BE2C (cell line): ENCODE measurements at regions not wholly inside any gene's neighbourhood (a gene's known extent, or its start where the extent isn't known, plus 50 kb on each side); places are given as distances from the start of the nearest gene placed in this dataset.

Source experiments
- DNase-seq: peaks from one replicate; pipeline ENCODE4 v3.0.0-alpha.2; 2020
- H3K27me3 ChIP-seq: fragments of 250-450 bp; sonication (Bioruptor Pico); 2 replicates; pipeline ENCODE4 v1.5.1; 2020; ENCODE audit warnings: mild to moderate bottlenecking
- H3K36me3 ChIP-seq: fragments of 250-450 bp; sonication (Bioruptor Pico); 2 replicates; pipeline ENCODE4 v1.5.1; 2020; ENCODE audit warnings: mild to moderate bottlenecking
- H3K4me1 ChIP-seq: fragments of 250-450 bp; sonication (Bioruptor Pico); 2 replicates; pipeline ENCODE4 v1.5.1; 2020
- H3K4me3 ChIP-seq: 2 replicates; pipeline ENCODE4 v1.5.1; 2011; ENCODE audit warnings: low read depth, low read length
- H3K9me3 ChIP-seq: fragments of 250-450 bp; sonication (Bioruptor Pico); 2 replicates; pipeline ENCODE4 v1.5.1; 2020
- TF ChIP-seq, protein P1 (sequence below): IDR thresholded peaks from 2 replicates; pipeline ENCODE4 v1.5.1; 2012; ENCODE audit warnings: mild to moderate bottlenecking, low read depth, low read length

DNA sequence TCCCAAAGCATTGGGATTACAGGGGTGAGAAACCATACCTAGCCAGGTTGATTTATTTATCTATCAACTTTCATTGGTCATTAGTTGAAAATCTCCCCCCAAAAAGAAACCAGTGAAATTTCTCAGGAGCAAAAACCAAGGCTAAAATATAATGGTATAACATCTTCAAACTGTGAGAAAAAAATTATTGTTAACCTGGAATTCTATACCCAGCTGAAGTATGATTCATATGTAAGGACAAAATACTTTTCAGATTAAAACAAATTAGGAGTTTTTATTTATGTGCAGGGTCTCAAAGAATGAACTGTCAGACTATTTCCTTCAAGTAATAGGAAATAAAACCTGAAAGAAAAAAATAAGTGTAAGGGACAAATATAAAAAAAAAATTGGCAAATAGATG lies 1053.9 kb downstream of the UQCRFS1 start:
- no peak for DNase-seq
- H3K9me3 ChIP-seq: no peaks in the 10 kb centered on the region
- TF ChIP-seq, protein P1, sequence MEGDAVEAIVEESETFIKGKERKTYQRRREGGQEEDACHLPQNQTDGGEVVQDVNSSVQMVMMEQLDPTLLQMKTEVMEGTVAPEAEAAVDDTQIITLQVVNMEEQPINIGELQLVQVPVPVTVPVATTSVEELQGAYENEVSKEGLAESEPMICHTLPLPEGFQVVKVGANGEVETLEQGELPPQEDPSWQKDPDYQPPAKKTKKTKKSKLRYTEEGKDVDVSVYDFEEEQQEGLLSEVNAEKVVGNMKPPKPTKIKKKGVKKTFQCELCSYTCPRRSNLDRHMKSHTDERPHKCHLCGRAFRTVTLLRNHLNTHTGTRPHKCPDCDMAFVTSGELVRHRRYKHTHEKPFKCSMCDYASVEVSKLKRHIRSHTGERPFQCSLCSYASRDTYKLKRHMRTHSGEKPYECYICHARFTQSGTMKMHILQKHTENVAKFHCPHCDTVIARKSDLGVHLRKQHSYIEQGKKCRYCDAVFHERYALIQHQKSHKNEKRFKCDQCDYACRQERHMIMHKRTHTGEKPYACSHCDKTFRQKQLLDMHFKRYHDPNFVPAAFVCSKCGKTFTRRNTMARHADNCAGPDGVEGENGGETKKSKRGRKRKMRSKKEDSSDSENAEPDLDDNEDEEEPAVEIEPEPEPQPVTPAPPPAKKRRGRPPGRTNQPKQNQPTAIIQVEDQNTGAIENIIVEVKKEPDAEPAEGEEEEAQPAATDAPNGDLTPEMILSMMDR: no peak
- H3K36me3 ChIP-seq: no peaks in the 10 kb centered on the region
- H3K4me1 ChIP-seq: no peaks in the 10 kb centered on the region
- no peaks in the 10 kb centered on the region for H3K27me3 ChIP-seq
- H3K4me3 ChIP-seq: no peak overlapping the region

DNA sequence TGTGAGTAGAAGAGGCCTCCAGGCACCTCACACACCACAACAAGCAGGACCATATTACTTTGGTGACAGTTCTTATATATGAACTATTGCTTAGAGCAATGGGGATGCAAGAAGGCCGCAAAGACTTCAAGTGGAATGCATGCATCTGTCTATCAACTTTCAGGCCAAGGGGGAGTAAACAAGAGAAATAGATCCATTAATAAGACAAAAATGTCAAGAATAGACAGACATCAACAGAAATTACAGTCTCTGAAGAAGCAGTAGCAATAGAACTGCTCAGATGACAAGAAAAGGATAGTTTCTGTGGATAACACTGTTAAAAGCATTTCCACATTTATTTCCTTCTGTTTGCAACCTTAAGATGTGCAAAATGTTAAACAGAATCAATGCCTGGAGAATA lies 1057.7 kb downstream of the UQCRFS1 start:
- Histone ChIP-seq H3K4me3 (no peak overlapping the region), H3K9me3 (no peaks in the 10 kb centered on the region), H3K36me3 (no peaks in the 10 kb centered on the region), H3K27me3 (no peaks in the 10 kb centered on the region), H3K4me1 (no peaks in the 10 kb centered on the region)
- no peak for DNase-seq
- TF ChIP-seq, protein P1: no peak

- DNase-seq: no peak
- H3K4me3 ChIP-seq: no peak overlapping the region
- no peaks in the 10 kb centered on the region for H3K36me3 ChIP-seq
- no peaks in the 10 kb centered on the region for H3K9me3 ChIP-seq
- TF ChIP-seq, protein P1: no peak
- H3K4me1 ChIP-seq: no peaks in the 10 kb centered on the region
- H3K27me3 ChIP-seq: no peaks in the 10 kb centered on the region
Observed at GRCh38 chr19:28154077-28154476, 1058.9 kb downstream of the UQCRFS1 start.

- Histone ChIP-seq H3K4me3 (no peak overlapping the region), H3K9me3 (no peaks in the 10 kb centered on the region), H3K27me3 (no peaks in the 10 kb centered on the region), H3K36me3 (no peaks in the 10 kb centered on the region), H3K4me1 (no peaks in the 10 kb centered on the region)
- no peak for DNase-seq
- TF ChIP-seq, protein P1: no peak
Observed at GRCh38 chr19:28153123-28153522, 1059.8 kb downstream of the UQCRFS1 start.

- Histone ChIP-seq H3K36me3 (no peaks in the 10 kb centered on the region), H3K4me1 (no peaks in the 10 kb centered on the region), H3K27me3 (no peaks in the 10 kb centered on the region), H3K4me3 (no peak overlapping the region), H3K9me3 (no peaks in the 10 kb centered on the region)
- DNase-seq: no peak
- TF ChIP-seq, protein P1: no peak
Observed at GRCh38 chr19:28152195-28152594, 1060.8 kb downstream of the UQCRFS1 start.

GRCh38 chr19:28150129-28150528 lies 1062.8 kb downstream of the UQCRFS1 start:
- TF ChIP-seq, protein P1: no peak
- H3K27me3 ChIP-seq: no peaks in the 10 kb centered on the region
- no peak for DNase-seq
- no peaks in the 10 kb centered on the region for H3K9me3 ChIP-seq
- H3K4me1 ChIP-seq: no peaks in the 10 kb centered on the region
- no peak overlapping the region for H3K4me3 ChIP-seq
- H3K36me3 ChIP-seq: no peaks in the 10 kb centered on the region
